RWPE1 (cell line): ENCODE measurements at regions not wholly inside any gene's neighbourhood (a gene's known extent, or its start where the extent isn't known, plus 50 kb on each side); places are given as distances from the start of the nearest gene placed in this dataset.

ENCODE experiments used
- CTCF ChIA-PET: fragments of 350-600 bp; sonication (Branson Sonifier 250); formaldehyde crosslinking; extraction: SDS; loops from one replicate; lab custom pipeline; 2021; lab: Yijun Ruan, JAX
- POLR2A ChIA-PET: fragments of 400-600 bp; formaldehyde crosslinking; extraction: SDS; loops from one replicate; lab custom pipeline; 2020; ENCODE audit warnings: antibody characterized with exemption; ENCODE audit not compliant: low non-redundant PET; lab: Yijun Ruan, JAX
- DNase-seq: peaks from one replicate; pipeline ENCODE4 v3.0.0; 2012; ENCODE audit warnings: low spot score
- H3K27ac ChIP-seq: fragments of 450-650 bp; 2 replicates; pipeline ENCODE4 v1.5.1; 2017
- TF ChIP-seq, protein P1 (sequence below): fragments of 450-650 bp; conservative IDR thresholded peaks from 2 replicates; pipeline ENCODE4 v1.5.1; 2017; ENCODE audit warnings: low read depth, mild to moderate bottlenecking

GRCh38 chr1:187383366-187383765 is 554.6 kb downstream of the PLA2G4A start:
- TF ChIP-seq, protein P1, sequence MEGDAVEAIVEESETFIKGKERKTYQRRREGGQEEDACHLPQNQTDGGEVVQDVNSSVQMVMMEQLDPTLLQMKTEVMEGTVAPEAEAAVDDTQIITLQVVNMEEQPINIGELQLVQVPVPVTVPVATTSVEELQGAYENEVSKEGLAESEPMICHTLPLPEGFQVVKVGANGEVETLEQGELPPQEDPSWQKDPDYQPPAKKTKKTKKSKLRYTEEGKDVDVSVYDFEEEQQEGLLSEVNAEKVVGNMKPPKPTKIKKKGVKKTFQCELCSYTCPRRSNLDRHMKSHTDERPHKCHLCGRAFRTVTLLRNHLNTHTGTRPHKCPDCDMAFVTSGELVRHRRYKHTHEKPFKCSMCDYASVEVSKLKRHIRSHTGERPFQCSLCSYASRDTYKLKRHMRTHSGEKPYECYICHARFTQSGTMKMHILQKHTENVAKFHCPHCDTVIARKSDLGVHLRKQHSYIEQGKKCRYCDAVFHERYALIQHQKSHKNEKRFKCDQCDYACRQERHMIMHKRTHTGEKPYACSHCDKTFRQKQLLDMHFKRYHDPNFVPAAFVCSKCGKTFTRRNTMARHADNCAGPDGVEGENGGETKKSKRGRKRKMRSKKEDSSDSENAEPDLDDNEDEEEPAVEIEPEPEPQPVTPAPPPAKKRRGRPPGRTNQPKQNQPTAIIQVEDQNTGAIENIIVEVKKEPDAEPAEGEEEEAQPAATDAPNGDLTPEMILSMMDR: no peak
- no peak for DNase-seq

GRCh38 chr1:187384504-187384903 is 555.8 kb downstream of the PLA2G4A start:
- no peak overlapping the region for H3K27ac ChIP-seq
- ChIA-PET POLR2A (no interaction called here), CTCF (no interaction called here)
- DNase-seq: no peak
- TF ChIP-seq, protein P1: no peak

More at GRCh38 chr1:187383366-187383765, 554.6 kb downstream of the PLA2G4A start:
- POLR2A ChIA-PET: no interaction called here
- CTCF ChIA-PET: no interaction called here
- no peak overlapping the region for H3K27ac ChIP-seq

DNA sequence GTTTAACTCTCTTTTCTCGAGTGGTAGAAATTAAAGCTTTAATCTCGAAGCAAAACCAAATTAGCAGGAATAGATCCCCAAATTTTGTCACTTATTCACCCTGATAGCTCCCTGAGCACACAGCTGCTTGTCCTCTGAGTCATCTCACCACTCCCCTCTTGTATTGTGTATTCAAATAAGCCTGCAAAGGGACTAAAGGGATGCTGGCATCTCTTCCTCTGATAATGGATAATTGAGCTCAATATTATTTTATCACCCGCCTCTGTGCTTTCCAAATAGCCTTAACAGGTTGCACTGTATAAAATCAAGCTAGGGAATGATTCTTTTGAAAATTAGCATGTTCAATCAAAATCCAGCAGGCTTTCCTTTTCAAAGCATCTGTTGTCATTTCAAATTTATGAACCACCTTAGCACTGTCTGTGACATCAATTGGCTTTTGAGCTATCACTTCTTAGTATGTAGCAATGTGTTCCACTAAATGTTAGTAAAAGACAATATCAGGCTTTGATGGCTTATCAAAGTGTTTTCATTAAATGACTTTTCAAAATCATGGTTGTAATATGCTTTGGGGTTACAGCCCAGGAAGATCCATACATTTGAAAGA is 561.6 kb downstream of the PLA2G4A start:
- TF ChIP-seq, protein P1: no peak
- ChIA-PET CTCF (interaction anchor here (0.5 kb wide), 1 partner anchor 1102 kb away, joined by 3 read pairs; no protein-coding TSS in a partner anchor), POLR2A (no interaction called here)
- peak; percentile 3 for DNase-seq
- H3K27ac ChIP-seq: no peak overlapping the region

GRCh38 chr1:187396226-187396625 is 567.5 kb downstream of the PLA2G4A start:
- POLR2A ChIA-PET: no interaction called here
- CTCF ChIA-PET: no interaction called here
- DNase-seq: no peak
- TF ChIP-seq, protein P1: no peak
- no peak overlapping the region for H3K27ac ChIP-seq

GRCh38 chr1:187396929-187397796 is 568.4 kb downstream of the PLA2G4A start:
- ChIA-PET CTCF (interaction anchor here (0.6 to 1.0 kb wide), 2 partner anchors 16 to 17 kb away, joined by 3 to 4 read pairs; no protein-coding TSS in a partner anchor), POLR2A (no interaction called here)

More at GRCh38 chr1:187396929-187397796, 568.4 kb downstream of the PLA2G4A start:
- DNase-seq: no peak
- TF ChIP-seq, protein P1: no peak
- no peak overlapping the region for H3K27ac ChIP-seq
